GM23338 (cell line): ENCODE measurements at regions not wholly inside any gene's neighbourhood (a gene's known extent, or its start where the extent isn't known, plus 50 kb on each side); places are given as distances from the start of the nearest gene placed in this dataset.

Experiments used
- ATAC-seq: fragments of 200-7000 bp; cut with Tn5 transposase; 3 replicates; pipeline ENCODE4 v1.9.1; 2020
- DNase-seq: peaks from one replicate; pipeline ENCODE4 v3.0.0-alpha.2; 2015; ENCODE audit warnings: low spot score
- H2AFZ ChIP-seq: fragments of 200-600 bp; sonication (generic); 2 replicates; pipeline ENCODE4 v1.8.0; 2016; ENCODE audit warnings: antibody characterized with exemption, mild to moderate bottlenecking, moderate library complexity
- H3F3A ChIP-seq: fragments of 200-600 bp; sonication (generic); replicated peaks from 2 replicates; pipeline ENCODE4 v1.8.0; 2017; ENCODE audit warnings: antibody characterized with exemption, mixed run types, low read depth
- H3K27ac ChIP-seq: fragments of 200-600 bp; sonication (generic); 2 replicates; pipeline ENCODE4 v1.6.1; 2016; ENCODE audit warnings: low read depth
- H3K27me3 ChIP-seq: fragments of 200-600 bp; sonication (generic); 2 replicates; pipeline ENCODE4 v1.8.0; 2016; ENCODE audit warnings: mild to moderate bottlenecking, mixed run types, moderate library complexity; ENCODE audit not compliant: insufficient read depth
- H3K36me3 ChIP-seq: fragments of 200-600 bp; sonication (generic); 2 replicates; pipeline ENCODE4 v1.8.0; 2016; ENCODE audit warnings: mild to moderate bottlenecking; ENCODE audit not compliant: insufficient read depth
- H3K4me1 ChIP-seq: fragments of 200-600 bp; sonication (generic); 2 replicates; pipeline ENCODE4 v1.8.0; 2016; ENCODE audit warnings: mild to moderate bottlenecking, moderate library complexity; ENCODE audit not compliant: insufficient read depth
- H3K4me2 ChIP-seq: fragments of 200-600 bp; sonication (generic); 2 replicates; pipeline ENCODE4 v1.7.1; 2017; ENCODE audit warnings: mixed run types
- H3K4me3 ChIP-seq: fragments of 200-600 bp; sonication (generic); 2 replicates; pipeline ENCODE4 v1.6.1; 2016; ENCODE audit warnings: mixed run types
- H3K79me2 ChIP-seq: fragments of 200-600 bp; sonication (generic); replicated peaks from 2 replicates; pipeline ENCODE4 v1.8.0; 2017; ENCODE audit warnings: mild to moderate bottlenecking; ENCODE audit not compliant: insufficient read depth
- H3K9me2 ChIP-seq: fragments of 200-600 bp; sonication (generic); 2 replicates; pipeline ENCODE4 v1.8.0; 2017; ENCODE audit not compliant: insufficient read depth
- H4K20me1 ChIP-seq: fragments of 200-600 bp; sonication (generic); replicated peaks from 2 replicates; pipeline ENCODE4 v1.8.0; 2017; ENCODE audit warnings: mild to moderate bottlenecking; ENCODE audit not compliant: insufficient read depth
- H3K27ac Mint-ChIP-seq: 2 replicates; pipeline ENCODE4 v1.8.0; 2020; ENCODE audit warnings: inconsistent platforms, mild to moderate bottlenecking, moderate library complexity, mixed read lengths
- H3K27me3 Mint-ChIP-seq: 3 replicates; pipeline ENCODE4 v1.8.0; 2022; ENCODE audit warnings: low read depth, mild to moderate bottlenecking, moderate library complexity, mixed read lengths, inconsistent platforms; ENCODE audit not compliant: insufficient read depth, poor library complexity
- H3K36me3 Mint-ChIP-seq: 3 replicates; pipeline ENCODE4 v1.8.0; 2021; ENCODE audit warnings: low read depth, mild to moderate bottlenecking, inconsistent platforms, moderate library complexity, mixed read lengths
- H3K4me1 Mint-ChIP-seq: 3 replicates; pipeline ENCODE4 v1.8.0; 2020; ENCODE audit warnings: mild to moderate bottlenecking, inconsistent platforms, mixed read lengths
- H3K4me3 Mint-ChIP-seq: 3 replicates; pipeline ENCODE4 v1.8.0; 2021; ENCODE audit warnings: moderate library complexity, mild to moderate bottlenecking, inconsistent platforms, mixed read lengths
- H3K9me3 Mint-ChIP-seq: 3 replicates; pipeline ENCODE4 v1.8.0; 2020; ENCODE audit warnings: moderate library complexity, mild to moderate bottlenecking, inconsistent platforms, mixed read lengths
- CREB1 ChIP-seq: fragments of 250-450 bp; sonication (Bioruptor Pico); IDR thresholded peaks from 2 replicates; pipeline ENCODE4 v1.5.0; 2020; ENCODE audit warnings: low read depth, mild to moderate bottlenecking, moderate library complexity
- CTCF ChIP-seq, 2 experiments: fragments of 200-600 bp in 1 of 2; sonication (generic) in 1 of 2; conservative IDR thresholded peaks; 2 replicates each; pipeline versions ENCODE4 v1.5.1 to v1.6.1; 2016 to 2017; ENCODE audit warnings: antibody characterized with exemption in 2 of 2, low read depth in 2 of 2, mild to moderate bottlenecking in 2 of 2, moderate library complexity in 1 of 2
- ETS1 ChIP-seq: IDR thresholded peaks from 2 replicates; pipeline ENCODE4 v1.6.1; 2016; ENCODE audit warnings: antibody characterized with exemption
- EZH2 ChIP-seq: fragments of 200-600 bp; sonication (generic); IDR thresholded peaks from one replicate; pipeline ENCODE4 v1.8.0; 2017; ENCODE audit warnings: antibody characterized with exemption, mild to moderate bottlenecking, low read depth; ENCODE audit not compliant: unreplicated experiment
- EZH2phosphoT487 ChIP-seq: fragments of 200-600 bp; sonication (generic); IDR thresholded peaks from one replicate; pipeline ENCODE4 v1.8.1; 2018; ENCODE audit warnings: antibody characterized with exemption; ENCODE audit not compliant: unreplicated experiment
- JUNB ChIP-seq: IDR thresholded peaks from one replicate; pipeline ENCODE4 v1.6.1; 2016; ENCODE audit warnings: antibody characterized with exemption; ENCODE audit not compliant: unreplicated experiment
- NANOG ChIP-seq: IDR thresholded peaks from 2 replicates; pipeline ENCODE4 v1.6.1; 2016; ENCODE audit warnings: antibody characterized with exemption, borderline replicate concordance
- STAT1 ChIP-seq: IDR thresholded peaks from one replicate; pipeline ENCODE4 v1.6.1; 2016; ENCODE audit warnings: antibody characterized with exemption; ENCODE audit not compliant: unreplicated experiment
- ZNF114 ChIP-seq: fragments of 250-450 bp; sonication (Bioruptor Pico); IDR thresholded peaks from 2 replicates; pipeline ENCODE4 v1.5.0; 2020; ENCODE audit warnings: mild to moderate bottlenecking, moderate library complexity
- TF ChIP-seq, protein P1 (sequence below): fragments of 250-450 bp; sonication (Bioruptor Pico); IDR thresholded peaks from 2 replicates; pipeline ENCODE4 v1.5.0; 2020; ENCODE audit warnings: mild to moderate bottlenecking, moderate library complexity

GRCh38 chr1:218182455-218182854, 102.6 kb upstream of the RRP15 start:
- H3K4me1 ChIP-seq, result no peaks in the 10 kb centered on the region
- DNase-seq, result no peak
- peaks cover 2% of the 10 kb centered on the region for H3K27me3 Mint-ChIP-seq

DNA sequence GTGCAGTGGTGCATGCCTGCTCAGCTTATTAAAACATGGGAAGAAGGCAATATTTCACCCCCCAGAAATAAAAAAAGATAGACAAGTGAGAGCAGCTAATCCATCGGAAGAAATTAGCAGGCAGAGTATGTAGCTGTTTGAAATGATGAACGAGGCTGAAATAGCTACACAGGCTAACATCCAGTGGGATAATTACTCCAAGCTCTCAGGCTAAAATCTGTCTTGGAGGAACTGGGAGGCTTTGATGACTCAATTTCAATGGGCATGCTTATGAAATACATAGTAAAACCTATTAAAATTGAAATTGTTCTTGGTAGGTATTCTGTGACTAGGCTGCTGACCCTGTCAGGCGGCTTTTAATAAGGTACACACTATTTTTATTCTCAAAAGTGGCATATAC, 84.1 kb upstream of the RRP15 start:
- no peaks in the 10 kb centered on the region for H3K9me3 Mint-ChIP-seq
- no peak overlapping the region for H3K27ac ChIP-seq
- H3K4me1 Mint-ChIP-seq, result peaks cover 8% of the 10 kb centered on the region
- no peaks in the 10 kb centered on the region for H3K79me2 ChIP-seq
- H3K4me2 ChIP-seq, result no peak overlapping the region
- H3K9me2 ChIP-seq, result peaks cover 8% of the 10 kb centered on the region; the same call in 1 of the 2 replicates
- H4K20me1 ChIP-seq, result no peaks in the 10 kb centered on the region
- no peaks in the 10 kb centered on the region for H3F3A ChIP-seq
- no peaks in the 10 kb centered on the region for H3K36me3 Mint-ChIP-seq
- H3K27ac Mint-ChIP-seq, result no peak overlapping the region
- no peak overlapping the region; the same call in 1 of the 2 replicates for H2AFZ ChIP-seq
- H3K27me3 Mint-ChIP-seq, result no peaks in the 10 kb centered on the region
- DNase-seq, result no peak
- no peaks in the 10 kb centered on the region for H3K36me3 ChIP-seq
- H3K4me1 ChIP-seq, result peaks cover 8% of the 10 kb centered on the region
- no peaks in the 10 kb centered on the region for H3K27me3 ChIP-seq
- ATAC-seq, result no peak
- no peak overlapping the region for H3K4me3 ChIP-seq
- no peak overlapping the region for H3K4me3 Mint-ChIP-seq
- no peak for TF ChIP-seq CTCF (conservative IDR thresholded peaks at IDR 0.05; ENCODE audit: low read depth in 2 of 2)
- TF ChIP-seq STAT1, result no peak
- no peak for TF ChIP-seq CREB1 (CRISPR knock-in tag)
- TF ChIP-seq EZH2, result no peak
- no peak for TF ChIP-seq EZH2phosphoT487
- no peak for TF ChIP-seq ETS1
- no peak for TF ChIP-seq ZNF114 (CRISPR knock-in tag)
- TF ChIP-seq JUNB, result no peak
- no peak for TF ChIP-seq NANOG

More at GRCh38 chr1:218182455-218182854, 102.6 kb upstream of the RRP15 start:
- Mint-ChIP-seq H3K4me3 (no peak overlapping the region), H3K27ac (no peak overlapping the region), H3K36me3 (no peaks in the 10 kb centered on the region), H3K9me3 (no peaks in the 10 kb centered on the region), H3K4me1 (no peaks in the 10 kb centered on the region; the same call in 2 of the 3 replicates)
- no peaks in the 10 kb centered on the region for H3F3A ChIP-seq
- H2AFZ ChIP-seq, result no peak overlapping the region
- no peak overlapping the region for H3K4me3 ChIP-seq
- H3K9me2 ChIP-seq, result no peaks in the 10 kb centered on the region
- TF ChIP-seq, protein P1, sequence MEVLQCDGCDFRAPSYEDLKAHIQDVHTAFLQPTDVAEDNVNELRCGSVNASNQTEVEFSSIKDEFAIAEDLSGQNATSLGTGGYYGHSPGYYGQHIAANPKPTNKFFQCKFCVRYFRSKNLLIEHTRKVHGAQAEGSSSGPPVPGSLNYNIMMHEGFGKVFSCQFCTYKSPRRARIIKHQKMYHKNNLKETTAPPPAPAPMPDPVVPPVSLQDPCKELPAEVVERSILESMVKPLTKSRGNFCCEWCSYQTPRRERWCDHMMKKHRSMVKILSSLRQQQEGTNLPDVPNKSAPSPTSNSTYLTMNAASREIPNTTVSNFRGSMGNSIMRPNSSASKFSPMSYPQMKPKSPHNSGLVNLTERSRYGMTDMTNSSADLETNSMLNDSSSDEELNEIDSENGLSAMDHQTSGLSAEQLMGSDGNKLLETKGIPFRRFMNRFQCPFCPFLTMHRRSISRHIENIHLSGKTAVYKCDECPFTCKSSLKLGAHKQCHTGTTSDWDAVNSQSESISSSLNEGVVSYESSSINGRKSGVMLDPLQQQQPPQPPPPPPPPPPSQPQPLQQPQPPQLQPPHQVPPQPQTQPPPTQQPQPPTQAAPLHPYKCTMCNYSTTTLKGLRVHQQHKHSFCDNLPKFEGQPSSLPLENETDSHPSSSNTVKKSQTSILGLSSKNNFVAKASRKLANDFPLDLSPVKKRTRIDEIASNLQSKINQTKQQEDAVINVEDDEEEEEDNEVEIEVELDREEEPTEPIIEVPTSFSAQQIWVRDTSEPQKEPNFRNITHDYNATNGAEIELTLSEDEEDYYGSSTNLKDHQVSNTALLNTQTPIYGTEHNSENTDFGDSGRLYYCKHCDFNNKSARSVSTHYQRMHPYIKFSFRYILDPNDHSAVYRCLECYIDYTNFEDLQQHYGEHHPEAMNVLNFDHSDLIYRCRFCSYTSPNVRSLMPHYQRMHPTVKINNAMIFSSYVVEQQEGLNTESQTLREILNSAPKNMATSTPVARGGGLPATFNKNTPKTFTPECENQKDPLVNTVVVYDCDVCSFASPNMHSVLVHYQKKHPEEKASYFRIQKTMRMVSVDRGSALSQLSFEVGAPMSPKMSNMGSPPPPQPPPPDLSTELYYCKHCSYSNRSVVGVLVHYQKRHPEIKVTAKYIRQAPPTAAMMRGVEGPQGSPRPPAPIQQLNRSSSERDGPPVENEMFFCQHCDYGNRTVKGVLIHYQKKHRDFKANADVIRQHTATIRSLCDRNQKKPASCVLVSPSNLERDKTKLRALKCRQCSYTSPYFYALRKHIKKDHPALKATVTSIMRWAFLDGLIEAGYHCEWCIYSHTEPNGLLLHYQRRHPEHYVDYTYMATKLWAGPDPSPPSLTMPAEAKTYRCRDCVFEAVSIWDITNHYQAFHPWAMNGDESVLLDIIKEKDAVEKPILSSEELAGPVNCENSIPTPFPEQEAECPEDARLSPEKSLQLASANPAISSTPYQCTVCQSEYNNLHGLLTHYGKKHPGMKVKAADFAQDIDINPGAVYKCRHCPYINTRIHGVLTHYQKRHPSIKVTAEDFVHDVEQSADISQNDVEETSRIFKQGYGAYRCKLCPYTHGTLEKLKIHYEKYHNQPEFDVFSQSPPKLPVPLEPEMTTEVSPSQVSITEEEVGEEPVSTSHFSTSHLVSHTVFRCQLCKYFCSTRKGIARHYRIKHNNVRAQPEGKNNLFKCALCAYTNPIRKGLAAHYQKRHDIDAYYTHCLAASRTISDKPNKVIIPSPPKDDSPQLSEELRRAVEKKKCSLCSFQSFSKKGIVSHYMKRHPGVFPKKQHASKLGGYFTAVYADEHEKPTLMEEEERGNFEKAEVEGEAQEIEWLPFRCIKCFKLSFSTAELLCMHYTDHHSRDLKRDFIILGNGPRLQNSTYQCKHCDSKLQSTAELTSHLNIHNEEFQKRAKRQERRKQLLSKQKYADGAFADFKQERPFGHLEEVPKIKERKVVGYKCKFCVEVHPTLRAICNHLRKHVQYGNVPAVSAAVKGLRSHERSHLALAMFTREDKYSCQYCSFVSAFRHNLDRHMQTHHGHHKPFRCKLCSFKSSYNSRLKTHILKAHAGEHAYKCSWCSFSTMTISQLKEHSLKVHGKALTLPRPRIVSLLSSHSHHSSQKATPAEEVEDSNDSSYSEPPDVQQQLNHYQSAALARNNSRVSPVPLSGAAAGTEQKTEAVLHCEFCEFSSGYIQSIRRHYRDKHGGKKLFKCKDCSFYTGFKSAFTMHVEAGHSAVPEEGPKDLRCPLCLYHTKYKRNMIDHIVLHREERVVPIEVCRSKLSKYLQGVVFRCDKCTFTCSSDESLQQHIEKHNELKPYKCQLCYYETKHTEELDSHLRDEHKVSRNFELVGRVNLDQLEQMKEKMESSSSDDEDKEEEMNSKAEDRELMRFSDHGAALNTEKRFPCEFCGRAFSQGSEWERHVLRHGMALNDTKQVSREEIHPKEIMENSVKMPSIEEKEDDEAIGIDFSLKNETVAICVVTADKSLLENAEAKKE (CRISPR knock-in tag), result no peak
- H3K4me2 ChIP-seq, result no peak overlapping the region
- no peaks in the 10 kb centered on the region for H3K36me3 ChIP-seq
- no peaks in the 10 kb centered on the region for H4K20me1 ChIP-seq
- H3K79me2 ChIP-seq, result no peaks in the 10 kb centered on the region
- ATAC-seq, result no peak
- H3K27ac ChIP-seq, result no peak overlapping the region
- no peaks in the 10 kb centered on the region for H3K27me3 ChIP-seq
